GM20000 (cell line): ENCODE measurements at regions not wholly inside any gene's neighbourhood (a gene's known extent, or its start where the extent isn't known, plus 50 kb on each side); places are given as distances from the start of the nearest gene placed in this dataset.

Experiments
- DNase-seq: peaks from one replicate; pipeline ENCODE4 v3.0.0; 2012; ENCODE audit warnings: low spot score
- CTCF ChIP-seq: IDR thresholded peaks from 2 replicates; pipeline ENCODE4 v1.5.1; 2012; ENCODE audit warnings: mild to moderate bottlenecking, control low read depth; ENCODE audit errors: extremely low read depth, missing control alignments

- DNase-seq: no peak
These were observed 434.7 kb downstream of the GRIA2 start for GRCh38 chr4:157655096-157655809.

GRCh38 chr4:157643257-157643656, 422.7 kb downstream of the GRIA2 start:
- no peak for DNase-seq
- no peak for TF ChIP-seq CTCF

More at GRCh38 chr4:157655096-157655809, 434.7 kb downstream of the GRIA2 start:
- TF ChIP-seq CTCF: no peak

GRCh38 chr4:157634057-157634456, 413.5 kb downstream of the GRIA2 start:
- no peak for TF ChIP-seq CTCF
- no peak for DNase-seq

- DNase-seq: no peak
- no peak for TF ChIP-seq CTCF
These were observed 396.4 kb downstream of the GRIA2 start for GRCh38 chr4:157616741-157617472.

- DNase-seq: no peak
- no peak for TF ChIP-seq CTCF
These were observed 387.5 kb downstream of the GRIA2 start for GRCh38 chr4:157607996-157608395.

- TF ChIP-seq CTCF: no peak
- no peak for DNase-seq
These were observed 380.1 kb downstream of the GRIA2 start for GRCh38 chr4:157600583-157600982.

GRCh38 chr4:157591245-157591644, 370.7 kb downstream of the GRIA2 start:
- no peak for DNase-seq
- TF ChIP-seq CTCF: no peak
